ENCODE measurements at regions not wholly inside any gene's neighbourhood (a gene's known extent, or its start where the extent isn't known, plus 50 kb on each side); places are given as distances from the start of the nearest gene placed in this dataset.

DNA sequence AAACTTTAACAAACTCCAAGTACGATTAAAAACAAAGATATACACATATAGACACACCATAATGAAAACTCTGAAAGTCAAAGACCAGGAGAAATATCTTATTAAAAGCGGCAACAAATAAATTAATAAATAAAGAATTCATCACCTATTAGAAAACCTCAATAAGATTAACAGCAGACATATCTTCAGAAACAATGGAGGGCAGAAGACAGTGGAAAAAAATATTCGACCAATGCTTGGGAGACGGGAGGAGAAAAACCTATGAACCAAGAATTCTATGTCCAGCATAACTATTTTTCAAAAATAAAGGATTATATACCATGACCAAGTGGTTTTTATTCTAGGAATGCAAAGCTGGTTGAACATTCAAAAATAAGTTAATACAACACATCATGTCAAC, 578.6 kb upstream of the CCNG1 start:
- TF ChIP-seq CTCF (IDR thresholded peaks at IDR 0.05; ENCODE audit: extremely low read depth in 1 of 2, insufficient read depth in 1 of 2, low read depth in 1 of 2, low read length in 2 of 2) (no peak), POLR2A (IDR thresholded peaks at IDR 0.05; ENCODE audit: low read depth, low read length) (no peak), MAX (IDR thresholded peaks at IDR 0.05; ENCODE audit: insufficient read depth, insufficient read length) (no peak), POLR2AphosphoS5 (IDR thresholded peaks at IDR 0.05; ENCODE audit: insufficient read depth, low read depth, low read length) (no peak), EZH2 (IDR thresholded peaks at IDR 0.05; ENCODE audit: borderline replicate concordance, low read depth, low read length, severe bottlenecking) (no peak), GATA2 (IDR thresholded peaks at IDR 0.05; ENCODE audit: insufficient read depth, insufficient read length, low read depth, low read length) (no peak), FOS (IDR thresholded peaks at IDR 0.05; ENCODE audit: borderline replicate concordance, insufficient read depth, low read length) (no peak), JUN (IDR thresholded peaks at IDR 0.05; ENCODE audit: borderline replicate concordance, insufficient read depth, insufficient read length, low read depth) (no peak)

Measured in endothelial cell of umbilical vein (primary cell).